ENCODE measurements at regions not wholly inside any gene's neighbourhood (a gene's known extent, or its start where the extent isn't known, plus 50 kb on each side); places are given as distances from the start of the nearest gene placed in this dataset.

- no peak for TF ChIP-seq CTCF (IDR thresholded peaks at IDR 0.05; ENCODE audit: borderline replicate concordance, extremely low read depth, low read length, poor library complexity, severe bottlenecking)
- TF ChIP-seq EZH2 (IDR thresholded peaks at IDR 0.05; ENCODE audit: borderline replicate concordance, low read depth, low read length, severe bottlenecking), result no peak
Observed at GRCh38 chr14:82422230-82422629, 888.6 kb upstream of the SEL1L start.

Measured in DND-41 (cell line).